Lung microvascular endothelial cell (primary cell): ENCODE measurements at regions not wholly inside any gene's neighbourhood (a gene's known extent, or its start where the extent isn't known, plus 50 kb on each side); places are given as distances from the start of the nearest gene placed in this dataset.

ENCODE experiments used
- DNase-seq, 2 donors: peaks; one replicate each; pipeline versions ENCODE4 v3.0.0 to v3.0.0-alpha.2; 2010; ENCODE audit warnings: low read depth in 2 of 2

DNA sequence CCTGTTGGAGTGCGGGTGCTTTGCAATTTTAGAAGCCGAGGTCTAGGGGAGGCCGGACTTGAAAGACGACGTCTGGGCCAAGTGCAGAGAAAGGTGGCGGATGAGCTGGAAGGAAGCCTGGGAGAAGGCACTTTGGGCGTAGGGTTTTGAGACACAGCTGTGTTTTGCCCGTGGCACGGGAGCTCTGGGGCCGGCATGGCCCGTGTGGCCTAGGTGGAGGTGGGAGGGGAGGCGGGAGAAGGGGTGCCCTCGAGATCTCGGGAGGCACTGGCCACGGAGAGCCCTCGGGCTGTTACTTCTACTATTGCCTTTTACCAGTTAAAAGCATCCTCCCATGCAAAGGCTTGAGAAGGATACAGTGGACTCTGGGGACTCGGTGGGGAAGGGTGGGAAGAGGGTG lies 161.9 kb downstream of the FOXL1 start:
- DNase-seq, result no peak

GRCh38 chr16:86740906-86741799 lies 162.8 kb downstream of the FOXL1 start:
- peak; percentile 83 to 86 for DNase-seq

- peak in 1 of 2 donors; percentile 48 for DNase-seq
Observed at GRCh38 chr16:86747761-86748160, 169.4 kb downstream of the FOXL1 start.

GRCh38 chr16:86748652-86749051 lies 170.3 kb downstream of the FOXL1 start:
- no peak for DNase-seq

GRCh38 chr16:86751076-86752030 lies 173.0 kb downstream of the FOXL1 start:
- peak in 1 of 2 donors; percentile 64 for DNase-seq

DNA sequence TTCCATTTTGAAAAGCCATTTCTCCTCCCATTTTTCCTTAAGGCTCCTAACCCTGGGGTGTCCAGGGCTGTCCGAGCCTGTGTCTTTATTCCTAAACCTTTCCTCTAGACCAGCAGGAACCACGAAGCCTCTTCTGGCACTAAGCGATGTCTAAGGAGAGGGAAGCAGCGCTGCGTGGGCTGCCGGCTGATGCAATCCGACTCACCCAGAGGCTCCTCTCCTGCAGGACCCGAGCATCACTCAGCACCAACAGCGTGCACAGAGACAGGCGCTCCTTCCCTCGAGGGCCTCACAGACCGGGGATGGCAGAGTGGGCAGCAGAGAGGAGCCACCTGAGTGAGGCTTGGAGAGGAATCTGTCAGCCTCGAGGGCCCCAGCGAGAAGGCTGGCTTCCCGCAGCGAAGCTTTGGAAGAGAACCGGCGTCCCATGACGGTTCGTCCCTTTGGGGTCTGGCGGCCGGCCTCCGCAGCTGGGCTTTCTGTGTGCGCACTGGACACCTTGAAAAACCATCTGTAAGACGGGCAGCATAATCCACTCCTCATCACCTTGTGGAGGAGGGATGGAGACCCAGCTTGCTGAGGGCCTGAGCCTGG lies 174.3 kb downstream of the FOXL1 start:
- no peak for DNase-seq

- DNase-seq, result no peak
Observed at GRCh38 chr16:86753399-86753798, 175.1 kb downstream of the FOXL1 start.

DNA sequence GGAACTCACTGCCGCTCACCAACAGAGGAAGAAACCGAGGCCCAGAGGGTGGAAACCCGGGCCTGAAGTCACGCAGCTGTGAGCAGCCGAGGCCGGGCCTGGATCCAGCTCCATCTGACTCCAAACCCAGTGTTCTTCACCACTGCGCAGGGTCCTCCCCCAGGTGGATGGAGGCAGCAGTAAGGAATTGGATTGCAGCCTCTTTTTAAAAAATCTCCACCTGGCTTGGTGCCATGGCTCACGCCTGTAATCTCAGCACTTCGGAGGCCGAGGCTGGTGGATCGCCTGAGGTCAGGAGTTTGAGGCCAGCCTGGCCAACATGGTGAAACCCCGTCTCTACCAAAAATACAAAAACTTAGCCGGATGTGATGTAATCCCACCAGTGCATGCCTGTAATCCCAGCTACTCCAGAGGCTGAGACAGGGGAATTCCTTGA lies 177.2 kb downstream of the FOXL1 start:
- DNase-seq, result no peak

DNA sequence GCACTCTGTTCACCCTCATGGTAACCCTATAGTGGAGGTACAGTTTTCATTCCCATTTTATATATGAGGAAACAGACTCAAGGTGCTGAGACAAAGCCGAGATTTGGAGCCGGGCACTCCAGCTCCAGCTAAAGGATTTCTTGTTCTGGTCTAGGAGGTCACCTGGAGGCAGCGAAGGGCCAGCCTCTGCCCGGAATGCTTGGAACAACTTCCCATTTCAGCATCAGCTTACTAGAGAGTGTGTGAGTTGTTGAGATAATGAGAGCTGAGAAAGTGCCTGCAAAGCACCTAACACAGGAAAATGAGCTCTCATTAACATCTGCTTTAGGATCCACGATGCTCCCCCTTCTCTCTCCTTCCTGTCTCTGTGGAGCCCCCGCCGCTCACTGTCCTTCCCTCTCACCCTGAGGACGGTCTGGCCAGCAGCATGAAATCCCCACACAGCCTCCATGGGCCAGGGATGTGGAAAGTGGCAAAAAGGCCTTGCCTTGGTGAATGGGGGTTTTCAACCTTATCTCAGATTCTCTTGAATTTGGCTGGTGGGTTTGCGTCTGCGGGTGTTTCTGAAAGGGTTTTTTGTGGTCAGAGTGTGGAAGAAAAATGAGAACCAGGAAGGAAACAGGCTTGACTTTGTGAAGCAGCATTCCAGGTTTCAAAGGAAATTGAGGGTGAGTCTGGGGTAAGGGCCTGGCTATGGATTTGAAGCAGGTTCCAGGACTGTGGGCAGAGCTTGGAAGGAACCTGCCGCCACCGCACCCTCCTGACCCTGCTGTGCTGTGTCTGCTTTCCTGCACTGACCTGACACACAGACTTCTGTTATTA lies 178.7 kb downstream of the FOXL1 start:
- peak in 1 of 2 donors; percentile 20 for DNase-seq

DNA sequence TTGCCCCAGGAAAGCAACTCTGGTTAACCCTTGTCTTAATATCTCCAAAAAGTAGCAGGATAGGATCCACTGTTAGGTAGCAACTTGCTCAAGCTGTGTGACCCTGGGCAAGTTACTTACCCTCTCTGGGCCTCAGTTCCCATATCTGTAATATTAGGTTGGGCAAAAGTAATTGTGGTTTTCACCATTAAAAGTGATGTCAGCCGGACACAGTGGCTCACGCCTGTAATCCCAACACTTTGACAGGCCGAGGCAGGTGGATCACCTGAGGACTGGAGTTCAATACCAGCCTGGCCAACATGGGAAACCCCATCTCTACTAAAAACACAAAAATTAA lies 179.3 kb downstream of the FOXL1 start:
- DNase-seq, result no peak

- DNase-seq, result no peak
Observed at GRCh38 chr16:86758932-86759331, 180.6 kb downstream of the FOXL1 start.

- DNase-seq, result peak; percentile 65 to 73
Observed at GRCh38 chr16:86761111-86762031, 183.0 kb downstream of the FOXL1 start.

GRCh38 chr16:86762095-86762494 lies 183.7 kb downstream of the FOXL1 start:
- no peak for DNase-seq

DNA sequence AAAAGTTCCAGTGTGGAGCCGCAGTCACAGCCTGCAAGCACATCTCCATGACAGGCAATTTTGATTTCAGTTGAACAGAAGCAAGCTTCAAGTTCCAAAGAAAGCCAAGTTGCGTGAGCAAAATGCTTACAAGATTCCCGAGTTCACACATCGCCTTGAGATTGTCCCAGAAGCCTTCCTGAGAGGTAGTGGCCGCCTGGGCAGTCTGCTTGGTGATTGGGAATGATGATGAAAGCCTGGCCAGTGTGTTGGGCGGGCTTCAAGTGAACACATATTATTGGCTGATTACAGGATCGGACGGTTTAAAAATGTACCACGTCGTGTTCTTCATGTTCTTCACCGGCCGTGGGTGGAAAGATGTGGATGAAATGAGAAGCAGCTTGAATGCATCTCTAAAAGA lies 185.5 kb downstream of the FOXL1 start:
- no peak for DNase-seq

- no peak for DNase-seq
Observed at GRCh38 chr16:86764551-86764950, 186.2 kb downstream of the FOXL1 start.

- no peak for DNase-seq
Observed at GRCh38 chr16:86765389-86766026, 187.2 kb downstream of the FOXL1 start.

GRCh38 chr16:86766700-86767099 lies 188.4 kb downstream of the FOXL1 start:
- DNase-seq, result no peak

DNA sequence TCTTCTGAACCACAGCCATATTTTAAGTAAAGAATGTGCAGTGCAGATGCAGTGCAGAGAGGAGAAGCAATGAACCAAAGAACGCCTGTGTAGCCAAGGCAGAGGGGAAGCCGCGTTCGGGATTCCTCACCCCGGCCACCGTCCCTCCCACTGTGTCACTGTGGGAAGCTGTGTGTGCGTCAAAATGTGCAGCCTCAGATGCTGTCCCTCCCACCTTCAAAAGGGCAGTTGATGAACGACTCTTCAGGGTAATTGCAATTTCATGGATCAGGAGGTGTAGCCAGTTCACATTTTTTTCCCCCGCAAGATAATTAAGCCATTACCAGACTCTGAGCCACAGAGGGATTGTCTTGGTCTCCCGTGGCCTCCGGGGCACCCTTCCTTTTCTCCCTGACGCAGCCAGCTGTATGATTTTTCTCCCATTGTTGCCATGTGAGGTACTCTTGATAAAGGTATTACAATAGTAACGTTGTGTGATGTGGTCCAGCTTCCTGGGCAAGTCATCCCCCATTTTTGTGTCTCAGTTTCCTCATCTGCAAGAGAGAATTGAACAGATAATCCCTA lies 190.0 kb downstream of the FOXL1 start:
- DNase-seq, result no peak

- peak; percentile 77 to 98 for DNase-seq
Observed at GRCh38 chr16:86768999-86769398, 190.7 kb downstream of the FOXL1 start.
